LHCN-M2 (cell line): ENCODE measurements at regions not wholly inside any gene's neighbourhood (a gene's known extent, or its start where the extent isn't known, plus 50 kb on each side); places are given as distances from the start of the nearest gene placed in this dataset.
A peak's percentile ranks its signal among the peaks of the same experiment; 100 is the strongest.

Experiments used
- DNase-seq: peaks from one replicate; pipeline ENCODE4 v3.0.0-alpha.2; 2012; ENCODE audit warnings: low read depth

GRCh38 chr18:47758000-47758399, 172.5 kb downstream of the SMAD2 start:
- peak; percentile 12 for DNase-seq

- peak; percentile 30 for DNase-seq
Observed at GRCh38 chr18:47756364-47757016, 174.0 kb downstream of the SMAD2 start.

- no peak for DNase-seq
Observed at GRCh38 chr18:47755102-47755456, 175.4 kb downstream of the SMAD2 start.

- no peak for DNase-seq
Observed at GRCh38 chr18:47754311-47755101, 176.0 kb downstream of the SMAD2 start.

DNA sequence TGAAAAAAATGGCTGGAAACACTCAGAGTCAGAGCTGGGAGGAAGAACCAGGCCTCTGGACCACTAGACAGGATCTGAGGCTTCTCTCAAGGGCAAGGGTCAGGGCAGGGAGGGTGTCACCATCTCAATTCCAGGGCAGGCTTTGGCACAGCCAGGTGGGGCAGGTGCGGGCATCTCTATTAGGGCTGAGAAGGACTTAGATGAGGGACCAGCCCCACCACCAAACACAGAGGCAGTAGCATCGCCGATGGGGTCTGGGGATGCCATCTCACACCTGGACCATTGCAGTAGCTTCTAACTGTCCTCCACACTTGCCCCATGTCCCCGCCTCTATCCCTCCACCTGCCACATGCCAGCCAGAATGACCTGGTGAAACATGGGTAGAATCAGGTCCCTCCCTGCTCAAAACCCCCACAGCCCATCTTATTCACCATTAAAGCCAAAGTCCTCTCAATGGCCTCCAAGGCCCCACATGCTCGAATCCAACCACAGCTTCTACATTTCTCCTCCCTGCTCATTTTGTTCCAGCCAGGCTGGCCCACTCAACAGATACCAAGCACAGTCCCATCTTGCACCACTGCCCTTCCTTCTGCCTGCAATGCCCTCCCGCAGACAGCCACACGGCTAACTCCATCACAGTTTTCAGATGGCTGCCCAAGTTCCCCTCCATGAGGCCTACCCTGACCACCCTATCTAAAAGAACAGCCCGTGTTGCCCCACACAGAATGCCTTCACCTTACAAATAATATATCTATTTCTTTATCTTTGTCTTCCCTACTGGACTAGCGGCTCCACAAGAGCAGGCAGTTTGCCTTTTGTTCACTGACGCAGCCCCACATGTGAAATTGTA, 177.4 kb downstream of the SMAD2 start:
- no peak for DNase-seq

DNA sequence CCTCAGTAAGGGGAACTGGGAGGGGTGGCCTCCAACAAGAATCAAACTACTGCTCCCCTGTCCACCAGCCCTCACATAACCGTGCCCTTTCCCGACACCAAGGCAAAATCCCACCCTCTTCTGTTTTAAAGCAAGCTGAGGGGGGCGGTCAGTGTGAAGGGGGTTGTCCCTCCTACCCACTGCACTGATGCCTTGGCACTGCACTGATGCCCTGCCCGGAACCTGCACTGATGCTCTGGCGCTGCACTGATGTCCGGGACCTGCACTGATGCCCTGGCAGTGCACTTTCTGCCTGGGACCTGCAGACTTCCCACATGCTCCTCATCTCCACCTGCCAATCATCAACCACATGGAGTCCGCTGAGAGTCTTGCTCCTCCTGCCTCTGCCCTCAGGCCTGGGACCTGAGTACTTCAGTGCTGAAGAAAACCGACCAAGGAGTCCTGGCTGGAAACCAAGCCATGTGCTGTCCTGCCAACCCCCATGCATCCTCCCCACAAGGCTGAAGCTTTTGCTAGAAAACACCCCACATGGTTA, 179.5 kb downstream of the SMAD2 start:
- no peak for DNase-seq

DNA sequence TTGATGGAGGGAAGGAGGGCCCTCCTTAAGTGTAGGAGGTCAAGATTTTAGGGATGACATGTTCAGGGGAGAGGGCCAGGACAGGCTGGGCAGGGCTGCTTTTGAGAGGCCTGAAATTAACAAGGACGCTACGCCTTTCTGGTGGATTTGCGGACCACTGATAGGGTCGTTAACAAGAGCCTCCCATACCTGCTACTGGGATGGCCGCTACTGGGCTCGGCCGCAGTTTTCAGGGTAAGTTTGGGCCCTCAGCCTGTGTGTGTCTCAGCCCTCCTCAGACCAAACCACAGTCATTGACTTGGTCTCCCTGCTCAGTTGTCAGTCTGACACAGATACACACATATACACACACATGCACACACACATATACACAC, 180.9 kb downstream of the SMAD2 start:
- DNase-seq = no peak

GRCh38 chr18:47748847-47749599, 181.4 kb downstream of the SMAD2 start:
- DNase-seq = peak; percentile 44

GRCh38 chr18:47748093-47748796, 182.2 kb downstream of the SMAD2 start:
- no peak for DNase-seq

DNA sequence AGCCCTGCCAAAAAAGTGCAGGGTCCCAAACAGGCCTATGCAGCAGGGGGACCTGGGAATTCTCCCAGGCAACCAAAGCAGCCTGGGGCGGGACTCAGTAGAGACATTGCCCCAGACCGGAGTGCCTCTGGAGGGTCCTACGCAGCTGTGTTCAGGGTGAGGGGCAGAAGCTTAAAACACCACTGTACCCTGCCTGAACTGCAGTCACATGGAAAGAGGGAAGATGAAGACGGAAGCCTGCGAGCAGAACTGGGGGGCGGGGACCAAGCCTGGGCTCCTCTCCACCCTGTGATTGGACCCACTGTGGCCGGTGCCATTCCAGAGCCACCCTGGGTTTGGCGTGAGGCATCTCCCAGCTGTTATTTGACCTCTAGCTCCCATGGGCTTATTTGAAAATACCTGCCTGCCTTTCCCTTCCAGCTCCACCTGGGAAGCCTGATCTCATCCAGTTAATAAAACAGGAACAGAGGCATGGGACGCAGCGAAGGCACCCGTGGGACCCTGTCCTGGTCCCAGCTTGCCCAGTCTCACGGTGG, 183.1 kb downstream of the SMAD2 start:
- no peak for DNase-seq

DNA sequence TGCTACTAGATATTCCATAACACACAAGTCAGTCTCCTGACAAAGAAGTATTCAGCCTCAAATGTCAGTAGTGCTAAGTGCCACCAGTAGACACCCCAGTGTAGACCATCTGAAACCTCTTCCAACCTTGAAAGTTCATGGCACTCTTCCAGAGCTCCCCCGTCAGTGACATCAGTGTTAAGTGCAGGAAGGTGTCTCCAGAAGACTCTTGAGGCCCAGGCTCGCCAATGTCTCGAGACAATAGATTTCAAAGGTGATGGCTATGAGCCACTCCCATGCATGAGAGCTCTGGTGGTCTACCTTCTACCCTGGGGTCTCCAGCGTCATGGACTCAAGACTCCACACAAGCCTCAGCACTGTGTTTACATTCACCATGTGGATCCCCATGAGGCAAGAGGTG, 183.8 kb downstream of the SMAD2 start:
- no peak for DNase-seq

DNA sequence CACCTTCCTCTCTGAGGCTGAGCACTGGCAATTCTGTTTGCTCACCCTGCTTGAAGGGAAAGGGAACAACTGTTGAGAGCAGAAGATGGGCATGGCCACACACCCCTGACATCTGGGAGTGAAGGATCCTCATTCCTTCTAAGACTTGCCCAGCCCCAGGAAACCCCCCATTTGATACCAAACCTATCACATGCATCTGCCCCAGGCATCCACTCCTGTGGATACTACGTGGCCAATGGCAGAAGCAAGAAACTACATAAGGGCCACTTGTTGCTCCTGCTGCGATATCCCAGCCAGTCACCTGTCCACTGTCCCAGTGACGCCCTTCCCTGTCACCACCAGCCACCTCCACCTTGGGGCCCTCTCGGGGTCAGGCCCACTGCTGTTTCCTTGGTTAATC, 185.2 kb downstream of the SMAD2 start:
- DNase-seq = no peak

- no peak for DNase-seq
Observed at GRCh38 chr18:47737956-47738355, 192.5 kb downstream of the SMAD2 start.

DNA sequence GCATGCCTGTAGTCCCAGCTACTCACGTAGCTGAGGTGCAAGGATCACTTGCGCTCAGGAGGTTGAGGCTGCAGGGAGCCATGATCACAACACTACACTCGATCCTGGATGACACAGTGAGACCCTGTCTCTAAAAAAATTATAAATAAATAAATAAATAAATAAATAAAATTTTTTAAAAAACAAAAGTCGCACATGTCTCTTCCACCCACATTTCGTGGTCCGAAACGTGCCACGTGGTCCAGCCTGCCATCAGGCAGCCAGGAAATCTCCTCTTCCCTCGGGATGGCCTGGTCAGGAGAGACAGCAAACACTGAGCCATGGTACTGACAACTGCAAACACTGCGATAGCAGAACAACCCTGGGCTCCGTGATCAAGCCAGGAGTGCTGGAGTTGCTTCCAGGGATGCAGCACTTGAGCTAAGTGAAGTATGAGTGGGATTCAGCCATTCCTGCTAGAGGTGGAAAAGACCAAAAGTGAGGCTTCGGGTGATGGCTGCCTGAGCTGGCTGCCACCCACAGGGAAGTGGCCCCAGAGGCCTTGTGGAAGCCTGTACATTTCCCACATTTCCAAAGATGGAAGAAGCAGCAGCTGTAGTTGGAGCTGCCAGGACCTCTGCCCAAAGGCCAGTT, 193.1 kb downstream of the SMAD2 start:
- DNase-seq = no peak

- DNase-seq = no peak
Observed at GRCh38 chr18:47736376-47737140, 193.9 kb downstream of the SMAD2 start.

DNA sequence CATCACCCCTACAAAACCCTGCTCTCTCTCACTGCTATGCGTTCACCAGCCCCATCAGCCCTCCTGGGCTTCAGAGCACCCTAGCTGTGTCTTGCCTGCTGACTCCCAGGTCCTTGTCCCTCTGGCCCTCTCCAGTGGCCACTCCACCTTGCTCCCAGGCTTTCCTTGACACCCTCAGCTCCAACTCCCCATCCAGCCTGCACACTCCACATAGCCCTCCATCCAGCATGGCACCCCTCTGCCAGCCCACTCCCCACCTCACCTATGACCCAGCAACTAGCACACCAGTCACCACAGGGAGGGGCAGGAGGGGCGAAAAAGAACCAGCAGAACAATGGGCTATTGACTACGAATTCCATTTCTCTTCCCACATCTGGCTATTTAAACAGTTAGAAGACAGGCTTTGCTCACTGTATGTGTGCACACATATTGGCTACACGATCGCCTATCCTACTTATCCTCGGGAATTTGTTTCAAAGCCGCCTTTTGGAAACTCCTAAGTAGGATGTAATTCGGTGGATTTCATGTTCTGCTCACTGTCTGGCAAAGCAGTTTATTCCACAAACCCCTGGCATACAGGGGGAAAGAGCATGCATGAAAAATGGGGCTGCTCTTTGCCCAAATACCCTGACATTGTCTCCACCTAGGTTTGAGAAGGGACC, 195.3 kb downstream of the SMAD2 start:
- DNase-seq = no peak

- no peak for DNase-seq
Observed at GRCh38 chr18:47731276-47731675, 199.2 kb downstream of the SMAD2 start.

- DNase-seq = peak; percentile 38
Observed at GRCh38 chr18:47730795-47731194, 199.7 kb downstream of the SMAD2 start.

GRCh38 chr18:47729356-47729755, 201.1 kb downstream of the SMAD2 start:
- DNase-seq = no peak
